ENCODE measurements at regions not wholly inside any gene's neighbourhood (a gene's known extent, or its start where the extent isn't known, plus 50 kb on each side); places are given as distances from the start of the nearest gene placed in this dataset.

DNA sequence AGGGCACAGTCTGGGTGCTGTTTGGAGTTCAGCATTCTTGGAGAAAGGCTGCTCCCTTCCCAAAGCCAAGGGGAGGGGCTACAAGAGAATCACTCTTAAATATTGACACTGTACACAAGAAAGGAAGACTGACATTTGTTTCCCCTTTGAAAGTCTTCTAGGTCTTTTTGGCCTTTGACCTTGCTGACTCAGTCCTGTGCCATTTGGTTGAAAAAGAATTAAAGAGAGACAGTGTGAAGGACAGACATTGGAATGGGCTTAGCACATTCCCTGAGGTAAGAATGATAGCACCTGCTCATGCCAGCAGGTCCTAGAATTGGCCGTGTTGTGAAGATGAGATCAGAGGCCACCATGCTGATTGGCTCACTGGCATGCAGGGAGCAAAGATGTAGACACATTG is 271.4 kb upstream of the ZNF608 start:
- no peak for TF ChIP-seq ZNF354B (CRISPR knock-in tag; IDR thresholded peaks at IDR 0.05)
- TF ChIP-seq, protein P1, sequence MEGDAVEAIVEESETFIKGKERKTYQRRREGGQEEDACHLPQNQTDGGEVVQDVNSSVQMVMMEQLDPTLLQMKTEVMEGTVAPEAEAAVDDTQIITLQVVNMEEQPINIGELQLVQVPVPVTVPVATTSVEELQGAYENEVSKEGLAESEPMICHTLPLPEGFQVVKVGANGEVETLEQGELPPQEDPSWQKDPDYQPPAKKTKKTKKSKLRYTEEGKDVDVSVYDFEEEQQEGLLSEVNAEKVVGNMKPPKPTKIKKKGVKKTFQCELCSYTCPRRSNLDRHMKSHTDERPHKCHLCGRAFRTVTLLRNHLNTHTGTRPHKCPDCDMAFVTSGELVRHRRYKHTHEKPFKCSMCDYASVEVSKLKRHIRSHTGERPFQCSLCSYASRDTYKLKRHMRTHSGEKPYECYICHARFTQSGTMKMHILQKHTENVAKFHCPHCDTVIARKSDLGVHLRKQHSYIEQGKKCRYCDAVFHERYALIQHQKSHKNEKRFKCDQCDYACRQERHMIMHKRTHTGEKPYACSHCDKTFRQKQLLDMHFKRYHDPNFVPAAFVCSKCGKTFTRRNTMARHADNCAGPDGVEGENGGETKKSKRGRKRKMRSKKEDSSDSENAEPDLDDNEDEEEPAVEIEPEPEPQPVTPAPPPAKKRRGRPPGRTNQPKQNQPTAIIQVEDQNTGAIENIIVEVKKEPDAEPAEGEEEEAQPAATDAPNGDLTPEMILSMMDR (CRISPR knock-in tag; IDR thresholded peaks at IDR 0.05) = no peak
- TF ChIP-seq, protein P2, sequence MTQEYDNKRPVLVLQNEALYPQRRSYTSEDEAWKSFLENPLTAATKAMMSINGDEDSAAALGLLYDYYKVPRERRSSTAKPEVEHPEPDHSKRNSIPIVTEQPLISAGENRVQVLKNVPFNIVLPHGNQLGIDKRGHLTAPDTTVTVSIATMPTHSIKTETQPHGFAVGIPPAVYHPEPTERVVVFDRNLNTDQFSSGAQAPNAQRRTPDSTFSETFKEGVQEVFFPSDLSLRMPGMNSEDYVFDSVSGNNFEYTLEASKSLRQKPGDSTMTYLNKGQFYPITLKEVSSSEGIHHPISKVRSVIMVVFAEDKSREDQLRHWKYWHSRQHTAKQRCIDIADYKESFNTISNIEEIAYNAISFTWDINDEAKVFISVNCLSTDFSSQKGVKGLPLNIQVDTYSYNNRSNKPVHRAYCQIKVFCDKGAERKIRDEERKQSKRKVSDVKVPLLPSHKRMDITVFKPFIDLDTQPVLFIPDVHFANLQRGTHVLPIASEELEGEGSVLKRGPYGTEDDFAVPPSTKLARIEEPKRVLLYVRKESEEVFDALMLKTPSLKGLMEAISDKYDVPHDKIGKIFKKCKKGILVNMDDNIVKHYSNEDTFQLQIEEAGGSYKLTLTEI (CRISPR knock-in tag; conservative IDR thresholded peaks at IDR 0.05) = no peak
- TF ChIP-seq, protein P3, sequence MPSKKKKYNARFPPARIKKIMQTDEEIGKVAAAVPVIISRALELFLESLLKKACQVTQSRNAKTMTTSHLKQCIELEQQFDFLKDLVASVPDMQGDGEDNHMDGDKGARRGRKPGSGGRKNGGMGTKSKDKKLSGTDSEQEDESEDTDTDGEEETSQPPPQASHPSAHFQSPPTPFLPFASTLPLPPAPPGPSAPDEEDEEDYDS (CRISPR knock-in tag; IDR thresholded peaks at IDR 0.05) = no peak

All from HepG2 (cell line).